ENCODE measurements at regions not wholly inside any gene's neighbourhood (a gene's known extent, or its start where the extent isn't known, plus 50 kb on each side); places are given as distances from the start of the nearest gene placed in this dataset.
"Not testable (repeated sequence)": the region's sequence is repeated elsewhere in the genome, so short reads cannot be mapped to it uniquely, and the experiment has no call there.

DNA sequence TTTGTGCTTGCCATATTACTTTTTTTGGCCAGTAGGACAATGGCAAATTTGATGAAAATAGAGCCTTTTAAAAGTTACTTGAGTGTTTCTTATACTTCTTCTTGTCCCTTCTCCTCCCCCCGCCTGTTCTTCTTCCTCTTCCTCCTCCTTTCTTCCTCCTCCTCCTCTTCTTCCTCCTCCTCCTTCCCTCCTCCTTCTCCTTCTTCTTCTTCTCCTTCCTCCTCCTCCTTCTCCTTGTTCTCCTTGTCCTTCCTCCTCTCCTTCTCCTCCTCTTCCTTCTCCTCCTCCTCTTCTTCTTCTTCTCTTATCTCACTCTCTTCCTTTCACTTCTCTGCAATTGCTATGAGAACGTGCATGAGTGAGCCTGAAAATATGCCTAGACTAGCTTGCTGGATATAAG is 466.2 kb upstream of the NR5A2 start:
- no peak for DNase-seq

DNA sequence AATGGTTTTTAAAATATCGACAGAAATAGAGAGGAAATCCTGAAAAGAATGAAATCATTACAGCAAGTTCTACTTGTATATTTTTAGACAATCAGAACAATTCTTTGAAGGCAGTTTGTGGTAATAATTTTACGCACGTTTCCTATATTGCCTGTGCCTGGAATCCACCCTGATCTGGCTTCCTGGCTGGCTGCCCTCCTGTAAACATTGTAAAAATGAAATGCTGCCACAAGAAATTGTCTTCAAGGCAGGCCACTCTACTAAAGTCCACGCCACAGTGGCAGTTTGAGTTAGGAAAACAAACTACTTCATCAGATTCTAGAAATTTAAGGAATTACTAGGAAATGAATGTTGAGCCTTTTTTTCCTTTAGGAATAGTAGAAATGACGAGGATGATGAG is 454.5 kb upstream of the NR5A2 start:
- DNase-seq, result no peak

DNA sequence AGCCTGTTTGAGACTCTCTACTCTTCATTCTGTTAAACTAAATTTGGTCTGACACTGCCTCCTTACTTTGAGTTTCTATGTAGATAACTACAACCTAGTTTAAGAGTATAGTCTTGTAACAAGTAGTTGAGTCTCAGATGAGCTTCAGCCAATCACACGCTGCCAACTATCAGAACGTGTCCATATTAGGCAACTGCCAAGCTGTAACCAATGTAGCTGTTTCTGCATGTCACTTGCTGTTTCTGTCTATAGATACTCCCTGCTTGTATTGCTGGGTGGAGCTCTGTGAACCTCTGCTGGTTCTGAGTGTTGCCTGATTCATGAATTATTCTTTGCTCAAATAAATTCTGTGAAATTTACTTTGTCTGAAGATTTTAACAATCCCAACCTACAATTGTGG is 452.6 kb upstream of the NR5A2 start:
- no peak for DNase-seq

DNA sequence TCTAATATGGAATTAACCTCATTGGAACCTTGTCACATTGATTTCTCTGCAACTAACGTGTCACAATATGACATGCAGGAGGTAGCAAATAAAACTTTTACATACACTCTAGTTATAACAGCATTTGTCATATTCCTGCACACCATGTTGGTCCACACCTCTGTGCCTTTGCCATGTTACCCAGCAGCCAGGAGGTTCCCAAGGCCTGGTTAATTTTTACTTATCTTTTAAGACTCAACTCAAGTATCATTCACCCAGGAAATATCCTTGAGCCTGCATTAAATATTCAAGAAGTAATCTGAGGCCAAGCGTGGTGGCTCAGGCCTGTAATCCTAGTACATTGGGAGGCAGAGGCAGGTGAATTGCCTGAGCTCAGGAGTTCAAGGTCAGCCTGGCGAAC is 447.2 kb upstream of the NR5A2 start:
- no peak for DNase-seq

DNA sequence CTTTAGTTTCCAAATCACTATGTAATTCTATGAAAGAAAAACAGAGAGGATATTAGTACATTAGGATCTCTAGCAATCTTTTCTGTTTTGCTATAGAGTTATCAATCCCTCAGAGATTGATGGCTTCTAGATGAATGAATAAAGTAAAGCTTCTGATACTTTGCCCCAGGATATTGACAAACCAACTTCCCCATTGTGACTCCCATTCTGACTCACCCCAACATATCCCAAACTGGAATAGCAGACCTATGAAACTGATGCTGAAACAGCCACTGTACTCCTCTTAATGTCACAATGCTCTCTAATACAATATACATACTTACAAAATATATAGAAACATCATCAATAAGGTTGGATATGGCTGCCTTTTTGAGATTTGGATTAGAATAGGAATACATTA is 442.1 kb upstream of the NR5A2 start:
- DNase-seq, result no peak

DNA sequence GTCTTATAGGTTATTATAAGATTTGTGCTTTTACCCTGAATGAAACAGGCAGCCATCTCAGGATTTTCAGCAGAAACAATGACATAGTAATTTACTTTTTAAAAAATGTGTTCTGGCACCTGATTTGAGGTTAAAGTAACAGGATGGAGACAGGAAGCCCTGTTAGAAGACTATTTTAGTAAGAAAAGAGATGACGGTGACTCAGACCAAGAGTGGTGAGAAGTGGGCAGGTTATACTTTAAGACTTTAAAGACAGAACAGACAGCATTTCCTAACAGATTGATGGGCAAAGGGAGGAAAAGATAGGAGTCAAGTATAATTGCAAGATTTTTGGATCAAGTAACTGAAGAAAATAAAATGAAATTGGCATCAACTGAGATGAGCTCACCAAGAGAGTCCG is 436.8 kb upstream of the NR5A2 start:
- DNase-seq, result no peak

DNA sequence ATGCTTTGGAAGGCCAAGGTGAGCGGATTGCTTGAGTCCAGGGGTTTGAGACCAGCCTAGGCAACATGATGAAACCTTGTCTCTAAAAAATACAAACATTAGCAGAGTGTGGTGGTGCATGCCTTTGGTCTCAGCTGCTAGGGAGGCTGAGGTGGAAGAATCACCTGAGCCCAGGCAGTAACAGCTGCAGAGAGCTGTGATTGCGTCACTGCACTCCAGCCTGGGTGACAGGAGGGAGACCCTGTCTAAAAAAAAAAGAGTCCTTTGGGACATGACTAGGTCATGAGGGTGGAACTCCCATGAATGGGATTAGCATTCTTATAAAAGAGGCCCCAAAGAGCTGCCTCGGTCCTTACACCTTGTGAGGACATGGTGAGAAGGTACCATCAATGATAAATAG is 436.0 kb upstream of the NR5A2 start:
- DNase-seq, result no peak

DNA sequence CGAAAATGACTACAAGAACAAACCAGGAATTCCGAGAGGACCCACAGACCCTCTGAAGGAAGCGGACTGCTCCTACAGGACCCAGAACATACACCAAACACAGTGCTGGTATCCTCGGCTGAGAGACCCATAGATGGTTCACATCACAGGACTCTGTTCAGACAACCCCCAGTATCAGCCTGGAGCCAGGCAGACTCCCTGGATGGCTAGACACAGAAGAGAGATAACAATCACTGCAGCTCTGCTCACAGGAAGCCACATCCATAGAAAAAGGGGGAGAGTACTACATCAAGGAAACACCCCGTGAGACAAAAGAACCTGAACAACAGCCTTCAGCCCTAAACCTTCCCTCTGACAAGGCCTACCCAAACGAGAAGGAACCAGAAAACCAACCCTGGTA is 434.0 kb upstream of the NR5A2 start:
- DNase-seq, result no peak

DNA sequence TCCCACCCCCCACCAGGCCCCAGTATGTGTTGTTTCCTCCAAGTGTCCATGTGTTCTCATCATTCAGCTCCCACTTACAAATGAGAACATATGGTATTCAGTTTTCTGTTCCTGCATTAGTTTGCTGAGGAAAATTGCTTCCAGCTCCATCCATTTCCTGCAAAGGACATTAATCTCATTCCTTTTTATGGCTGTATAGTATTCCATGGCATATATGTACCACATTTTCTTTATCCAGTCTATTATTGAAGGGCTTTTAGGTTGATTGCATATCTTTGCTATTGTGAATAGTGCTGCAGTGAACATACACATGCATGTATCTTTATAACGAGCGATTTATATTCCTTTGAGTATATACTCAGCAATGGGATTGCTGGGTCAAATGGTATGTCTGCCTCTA is 431.1 kb upstream of the NR5A2 start:
- DNase-seq, result not testable (repeated sequence)

DNA sequence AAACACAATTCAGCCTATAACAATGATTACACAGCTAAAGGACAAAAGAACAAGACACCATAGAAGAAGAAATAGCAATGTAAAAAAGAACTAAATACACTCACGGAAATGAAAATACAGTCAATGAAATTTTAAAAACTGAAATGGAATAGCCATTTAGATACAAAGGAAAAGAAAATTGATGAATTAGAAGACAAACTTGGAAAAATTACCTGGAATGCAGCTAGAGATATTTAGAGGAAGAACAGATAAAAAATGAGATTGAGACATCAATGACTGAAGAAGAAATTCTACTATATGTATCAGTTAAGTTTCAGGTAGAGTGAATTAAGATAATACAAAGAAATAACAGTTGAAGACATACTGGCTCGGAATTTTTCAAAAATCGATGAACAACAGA is 430.4 kb upstream of the NR5A2 start:
- no peak for DNase-seq

DNA sequence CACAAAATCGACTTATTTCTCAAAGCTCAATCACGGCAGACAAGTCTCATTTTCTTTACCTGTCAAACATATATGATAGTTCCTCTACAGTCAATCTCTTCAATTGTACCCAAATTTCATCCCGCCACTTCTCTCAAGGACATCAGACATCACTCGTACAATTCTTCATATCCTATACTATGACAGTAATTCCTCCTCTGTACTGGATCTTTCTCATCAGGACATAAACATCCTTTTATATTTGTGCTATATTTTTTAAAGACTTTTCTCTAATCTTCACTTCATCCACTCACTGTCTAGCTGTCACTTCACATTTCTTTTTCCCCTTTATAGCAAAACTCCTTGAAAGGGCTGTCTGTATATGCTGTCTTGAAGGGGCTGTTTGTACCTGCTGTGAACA is 419.1 kb upstream of the NR5A2 start:
- DNase-seq, result no peak

DNA sequence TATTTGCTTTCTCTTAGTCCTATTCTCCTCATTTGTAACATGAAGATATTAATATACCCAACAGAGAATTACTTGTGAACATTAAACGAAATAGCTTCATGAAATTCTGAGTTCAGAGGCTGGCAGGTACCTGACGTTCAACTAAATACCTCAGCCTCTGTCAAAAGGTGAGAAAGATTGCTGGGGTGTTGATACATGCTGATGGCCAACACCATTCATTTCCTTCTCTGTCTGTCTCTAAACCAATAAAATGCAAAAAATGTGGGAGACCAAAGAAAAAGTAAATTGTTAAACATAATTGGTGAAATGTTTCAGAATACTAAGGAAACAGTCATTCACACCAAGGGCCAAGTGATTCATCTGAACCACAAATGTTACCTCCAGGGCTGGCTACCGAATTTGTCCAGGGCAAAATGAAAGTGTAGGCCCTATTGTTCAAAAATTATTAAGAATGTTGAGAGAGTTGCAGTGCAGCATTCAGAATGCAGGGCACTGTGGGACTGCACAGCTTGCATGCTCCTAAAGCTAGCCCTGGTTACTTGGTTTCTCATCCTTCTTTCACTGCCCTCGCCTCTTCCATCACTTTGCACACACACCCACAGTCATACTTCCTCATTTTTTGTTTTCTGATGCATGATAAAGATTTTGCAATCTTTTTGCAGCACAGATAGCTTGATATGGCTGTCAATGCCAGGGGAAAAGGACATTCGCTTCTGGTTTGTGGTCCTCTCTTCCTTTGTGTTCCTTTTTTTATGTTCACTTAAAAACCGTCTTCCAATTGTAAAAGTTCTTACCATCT is 414.3 kb upstream of the NR5A2 start:
- no peak for DNase-seq

DNA sequence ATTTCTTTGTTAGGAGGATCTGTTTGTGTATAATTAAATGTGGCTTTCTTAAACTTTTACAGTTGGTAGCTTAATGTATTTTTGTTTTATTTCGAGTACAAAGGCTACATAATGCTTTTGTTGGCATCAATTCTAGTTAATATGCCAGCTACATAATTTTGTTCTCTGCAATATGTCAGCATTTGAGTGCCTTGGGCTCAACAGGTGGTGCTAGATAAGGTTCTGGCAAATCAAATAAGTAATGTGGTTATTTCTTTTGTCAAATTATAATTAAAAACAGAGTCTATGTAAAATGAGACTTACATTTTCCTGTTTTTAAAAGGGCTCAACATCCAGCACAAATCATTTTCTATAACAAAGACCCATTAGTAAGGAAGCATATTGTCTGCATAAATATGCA is 410.6 kb upstream of the NR5A2 start:
- DNase-seq, result no peak

DNA sequence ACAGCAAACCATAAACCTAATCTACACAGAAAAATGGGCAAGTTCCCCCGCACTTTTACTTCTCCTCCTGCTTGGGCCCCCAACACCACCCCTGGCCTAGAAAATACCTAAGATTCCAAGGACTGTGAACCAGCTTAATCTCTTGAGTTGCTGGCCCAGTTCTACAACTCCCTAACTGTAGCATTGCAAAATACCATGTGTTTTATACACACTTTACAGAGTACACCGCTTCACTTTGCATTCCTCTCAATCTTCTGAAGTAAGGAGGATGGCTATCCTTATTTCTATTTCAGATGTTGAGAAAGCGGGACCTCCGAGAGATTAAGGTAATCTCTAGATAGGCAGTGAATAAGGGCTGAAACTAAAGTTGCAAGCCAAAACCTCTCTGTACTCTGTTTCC is 408.3 kb upstream of the NR5A2 start:
- no peak for DNase-seq

DNA sequence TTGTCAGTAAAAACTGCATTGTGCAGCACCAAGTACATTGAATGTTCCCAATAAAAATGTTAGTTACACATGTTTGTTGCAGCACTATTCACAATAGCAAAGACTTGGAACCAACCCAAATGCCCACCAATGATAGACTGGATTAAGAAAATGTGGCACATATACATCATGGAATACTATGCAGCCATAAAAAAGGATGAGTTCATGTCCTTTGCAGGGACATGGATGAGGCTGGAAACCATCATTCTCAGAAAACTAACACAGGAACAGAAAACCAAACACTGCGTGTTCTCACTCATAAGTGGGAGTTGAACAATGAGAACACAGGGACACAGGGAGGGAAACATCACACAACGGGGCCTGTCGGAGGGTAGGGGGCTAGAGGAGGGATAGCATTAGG is 401.3 kb upstream of the NR5A2 start:
- DNase-seq, result not testable (repeated sequence)

DNA sequence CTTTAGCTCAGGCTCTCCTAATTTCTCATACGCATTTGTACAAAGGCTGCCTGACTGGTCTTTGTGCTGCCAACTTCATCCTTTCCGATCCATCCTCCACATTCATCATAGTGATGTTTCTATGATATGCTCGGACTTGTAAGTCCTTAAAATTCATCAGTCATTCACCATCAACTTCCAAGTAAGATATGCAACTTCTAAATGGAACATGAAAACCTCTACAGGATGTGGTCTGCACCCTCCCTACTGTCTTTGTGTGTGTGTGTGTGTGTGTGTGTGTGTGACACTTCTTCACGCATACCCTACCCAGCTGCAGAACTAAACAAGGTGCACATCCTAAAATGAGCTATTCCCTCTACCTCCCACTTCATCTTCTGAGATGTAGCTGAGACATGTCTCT is 397.9 kb upstream of the NR5A2 start:
- DNase-seq, result no peak

DNA sequence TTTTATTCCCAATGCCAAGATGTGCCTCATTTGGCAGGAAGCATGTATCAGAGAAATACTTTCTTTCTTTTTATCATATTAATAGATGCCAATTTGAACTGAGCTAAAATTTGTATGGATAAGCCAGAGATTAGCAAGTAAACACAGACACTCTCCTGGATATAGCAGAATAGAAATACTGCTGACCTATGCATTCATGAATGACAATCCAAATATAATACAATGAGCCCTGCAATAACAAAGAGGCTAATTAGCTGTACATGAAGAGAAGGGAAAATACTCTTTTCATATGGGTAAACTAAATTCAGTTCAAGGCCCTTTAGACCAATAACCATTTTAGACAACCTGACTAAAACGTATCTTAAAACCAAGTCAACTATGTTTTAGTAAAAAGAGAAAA is 388.1 kb upstream of the NR5A2 start:
- no peak for DNase-seq

DNA sequence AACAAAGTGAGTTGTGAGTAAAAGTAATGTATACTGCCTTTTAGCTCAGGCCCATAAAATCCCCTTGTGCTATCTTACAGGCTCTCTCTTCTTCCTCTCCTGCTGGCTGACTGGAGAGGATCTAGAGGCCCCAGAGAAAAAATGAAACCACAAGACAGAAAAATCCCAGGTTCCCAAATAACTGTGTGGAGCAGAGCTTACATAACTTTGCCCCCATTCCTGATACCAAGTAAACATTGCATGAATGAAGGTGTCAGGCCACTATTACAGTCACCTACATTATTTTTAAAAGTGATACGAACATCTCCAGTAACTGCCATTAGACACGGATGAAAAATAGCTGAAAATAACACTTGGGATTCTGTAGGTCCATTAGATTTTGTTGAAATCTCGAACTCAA is 386.0 kb upstream of the NR5A2 start:
- DNase-seq, result no peak

DNA sequence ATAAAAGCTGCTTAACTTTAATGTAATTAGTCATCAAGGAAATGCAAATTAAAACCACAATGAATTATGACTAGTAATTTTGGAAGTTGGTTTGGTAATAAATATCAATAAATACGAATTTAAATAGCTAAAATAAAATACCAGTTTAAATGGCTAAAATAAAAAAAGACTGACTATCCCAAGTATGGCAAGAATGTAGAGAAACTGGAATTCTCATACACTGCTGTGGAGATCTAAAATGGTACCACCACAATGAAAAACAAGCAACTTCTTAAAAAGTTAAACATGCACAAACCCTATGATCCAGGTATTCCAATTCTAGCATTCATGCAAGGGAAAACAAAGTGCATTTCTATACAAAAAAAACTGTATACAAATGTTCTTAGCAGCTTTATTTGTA is 382.6 kb upstream of the NR5A2 start:
- DNase-seq, result no peak

DNA sequence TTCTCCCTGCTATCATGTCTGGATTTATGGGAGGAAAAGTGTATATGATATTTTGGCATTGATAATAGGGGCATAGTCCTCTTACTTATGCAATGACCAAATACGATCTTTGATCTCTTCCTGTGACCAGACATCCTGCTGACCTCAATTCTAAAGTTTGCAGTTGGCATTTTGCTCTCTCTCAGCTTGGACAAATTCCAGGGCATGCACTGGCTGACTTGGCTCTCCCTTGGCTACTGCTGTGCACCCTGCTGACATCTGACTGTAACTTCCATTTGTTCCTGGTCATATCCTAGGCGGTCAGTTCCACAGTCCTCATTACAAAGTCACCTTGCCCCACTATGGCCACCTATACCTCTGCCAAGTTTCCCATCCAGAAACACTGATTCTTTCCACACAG is 380.7 kb upstream of the NR5A2 start:
- no peak for DNase-seq

DNA sequence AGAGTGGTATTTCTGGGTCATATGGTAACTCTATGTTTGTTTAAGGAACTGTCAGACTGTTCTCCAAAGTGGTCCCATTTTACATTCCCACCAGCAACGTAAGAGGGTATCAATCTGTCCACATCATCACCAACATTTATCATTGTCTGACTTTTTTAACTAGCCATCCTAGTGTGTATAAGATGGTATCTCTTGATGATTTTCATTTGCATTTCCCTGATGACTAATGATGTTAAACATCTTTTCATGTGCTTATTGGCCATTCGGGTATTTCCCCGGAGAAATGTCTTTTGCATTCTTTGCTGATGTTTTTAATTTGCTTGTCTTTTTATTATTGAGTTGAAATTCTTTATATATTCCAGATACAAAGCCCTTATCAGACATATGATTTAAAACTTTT is 370.1 kb upstream of the NR5A2 start:
- no peak for DNase-seq

DNA sequence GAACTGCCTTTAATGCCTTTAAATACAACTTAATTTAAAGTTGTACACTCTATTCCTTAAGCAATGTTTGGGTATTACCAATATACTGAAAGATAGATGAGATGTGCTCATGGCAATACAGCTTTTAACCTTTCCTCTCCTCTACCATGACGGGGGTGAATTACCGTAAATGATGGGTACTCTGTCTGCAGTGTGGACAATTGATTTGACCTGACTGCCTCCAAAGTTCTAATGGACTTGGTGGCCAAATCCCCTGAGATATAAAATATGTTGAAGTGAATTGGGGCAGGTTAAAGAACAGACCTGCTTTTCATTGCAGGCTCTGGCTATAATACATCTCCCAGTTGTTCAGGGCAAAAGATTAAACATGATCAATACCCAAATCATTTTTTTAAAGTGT is 367.4 kb upstream of the NR5A2 start:
- DNase-seq, result no peak

DNA sequence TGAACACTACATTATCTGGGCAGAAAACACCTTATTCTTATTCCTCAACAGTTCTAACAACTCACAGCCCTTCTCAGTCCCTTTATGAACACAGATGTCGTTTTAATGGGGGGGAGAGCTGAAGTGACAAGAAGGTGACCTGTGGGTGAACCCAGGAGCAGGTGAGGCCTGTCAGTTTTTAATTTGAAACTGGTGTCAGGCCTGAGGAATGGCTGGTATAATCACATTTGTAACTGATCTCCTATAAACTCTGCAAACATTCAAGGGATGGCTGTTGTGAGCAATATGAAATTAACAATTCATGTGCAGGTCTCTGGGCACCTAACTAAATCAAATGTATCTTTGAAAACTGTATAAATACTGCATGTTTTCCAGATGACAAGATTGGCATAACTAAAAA is 362.1 kb upstream of the NR5A2 start:
- no peak for DNase-seq

DNA sequence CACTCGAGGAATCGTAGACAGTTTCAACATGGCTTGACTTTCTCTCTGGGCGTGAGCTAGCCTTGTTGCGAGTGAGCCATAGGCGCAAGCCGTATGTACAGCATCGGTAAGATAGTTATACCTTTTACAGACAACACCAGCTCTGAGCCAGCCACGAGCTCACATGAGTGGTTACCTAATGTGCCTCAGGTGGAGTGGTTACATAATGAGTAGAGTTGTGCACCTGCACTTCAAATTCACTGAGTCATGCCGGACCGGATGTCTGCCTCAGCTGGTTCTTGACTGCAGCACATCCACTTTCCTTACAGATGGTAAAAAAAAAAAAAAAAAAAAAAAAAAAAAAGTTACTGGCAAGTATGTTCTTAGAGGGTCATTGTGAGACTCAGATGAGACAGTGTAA is 360.4 kb upstream of the NR5A2 start:
- no peak for DNase-seq

DNA sequence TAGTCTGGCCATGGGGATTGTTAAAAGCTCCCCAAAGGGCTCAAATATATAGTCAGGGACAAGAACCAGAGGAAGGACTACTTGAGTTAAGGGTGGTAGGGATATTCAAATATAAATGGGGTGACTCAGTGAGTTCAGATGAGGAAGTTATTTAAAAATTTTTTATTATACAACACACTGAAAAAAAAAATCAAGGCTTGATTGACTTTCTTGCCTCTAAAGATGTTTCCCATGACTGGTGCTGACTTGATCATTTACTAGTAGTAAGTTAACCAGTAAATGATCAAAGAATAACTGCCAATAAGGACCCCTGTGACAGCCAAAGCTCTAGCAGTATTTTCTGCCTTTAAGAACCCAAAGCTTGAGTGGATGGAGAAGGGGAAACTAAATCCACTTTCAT is 357.6 kb upstream of the NR5A2 start:
- no peak for DNase-seq

DNA sequence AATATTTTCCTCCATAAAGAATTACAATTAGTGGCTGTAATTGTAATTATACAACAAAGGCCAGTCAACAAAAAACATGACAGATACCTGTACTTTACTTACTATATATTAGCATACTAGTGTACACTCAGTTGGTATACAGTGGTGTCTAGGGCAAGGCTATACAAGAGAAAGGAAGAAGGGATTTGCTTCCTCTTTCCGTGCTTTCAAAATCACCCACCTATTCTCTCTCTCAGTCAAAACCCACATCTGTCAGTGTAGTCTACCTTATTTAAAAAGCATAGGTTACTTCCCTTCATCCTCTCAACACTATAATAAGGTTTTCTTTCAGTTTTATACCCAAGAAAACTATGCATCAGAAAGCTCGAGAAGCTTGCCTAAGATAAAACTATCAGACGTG is 355.8 kb upstream of the NR5A2 start:
- no peak for DNase-seq
